ENCODE measurements at regions not wholly inside any gene's neighbourhood (a gene's known extent, or its start where the extent isn't known, plus 50 kb on each side); places are given as distances from the start of the nearest gene placed in this dataset.

- TF ChIP-seq EP300 (IDR thresholded peaks at IDR 0.05) (no peak), NPAS2 (CRISPR knock-in tag; IDR thresholded peaks at IDR 0.05; ENCODE audit: borderline replicate concordance) (no peak), CHD2 (IDR thresholded peaks at IDR 0.05; ENCODE audit: low read length, partially characterized antibody) (no peak)
These were observed 476.3 kb upstream of the STXBP6 start for GRCh38 chr14:25526290-25526689.
